IMR-90 (cell line): ENCODE measurements at regions not wholly inside any gene's neighbourhood (a gene's known extent, or its start where the extent isn't known, plus 50 kb on each side); places are given as distances from the start of the nearest gene placed in this dataset.

ENCODE experiments used
- ATAC-seq: fragments of 200-7000 bp; cut with Tn5 transposase; 2 replicates; pipeline ENCODE4 v1.9.1; 2020; ENCODE audit warnings: low read depth, mild to moderate bottlenecking, moderate library complexity
- BruUV-seq: library from RNA; stranded (reverse); fragments of 400-500 nt; replicated peaks from 2 replicates; lab custom pipeline; 2021; lab: Mats Ljungman, UMichigan
- CTCF ChIA-PET: fragments of 300-600 bp; formaldehyde crosslinking; extraction: SDS; loops from one replicate; lab custom pipeline; 2021; ENCODE audit warnings: antibody characterized with exemption; lab: Yijun Ruan, JAX
- POLR2A ChIA-PET: fragments of 300-600 bp; sonication (Branson Sonifier 250); formaldehyde crosslinking; loops from one replicate; lab custom pipeline; 2022; ENCODE audit warnings: antibody characterized with exemption; ENCODE audit not compliant: unreplicated experiment; lab: Charles Lee
- DNase-seq: peaks from one replicate; pipeline ENCODE4 v3.0.0; 2013
- H2AFZ ChIP-seq: replicated peaks from 2 replicates; pipeline ENCODE3; 2013; ENCODE audit warnings: low read length, mild to moderate bottlenecking; ENCODE audit not compliant: poor library complexity
- H2AK5ac ChIP-seq: 2 replicates; pipeline ENCODE4 v1.6.1; 2013; ENCODE audit warnings: low read depth, low read length, inconsistent platforms
- H2AK9ac ChIP-seq: replicated peaks from 2 replicates; pipeline ENCODE3; 2013; ENCODE audit warnings: mild to moderate bottlenecking, low read depth, low read length, moderate library complexity; ENCODE audit not compliant: poor library complexity
- H2BK120ac ChIP-seq: 2 replicates; pipeline ENCODE4 v1.6.1; 2013; ENCODE audit warnings: low read depth, low read length, inconsistent platforms
- H2BK15ac ChIP-seq: 3 replicates; pipeline ENCODE4 v1.6.1; 2013; ENCODE audit warnings: low read depth, low read length, inconsistent platforms
- H2BK20ac ChIP-seq: 2 replicates; pipeline ENCODE4 v1.6.1; 2013; ENCODE audit warnings: low read depth, mild to moderate bottlenecking, inconsistent platforms, low read length, moderate library complexity
- H2BK5ac ChIP-seq: 2 replicates; pipeline ENCODE4 v1.6.1; 2013; ENCODE audit warnings: mild to moderate bottlenecking, low read depth, low read length, inconsistent platforms; ENCODE audit not compliant: poor library complexity, severe bottlenecking
- H3K14ac ChIP-seq: replicated peaks from 2 replicates; pipeline ENCODE4 v1.6.1; 2013; ENCODE audit warnings: low read depth, low read length, inconsistent platforms
- H3K18ac ChIP-seq: 2 replicates; pipeline ENCODE4 v1.6.1; 2013; ENCODE audit warnings: low read depth, low read length, control low read depth
- H3K23ac ChIP-seq: 2 replicates; pipeline ENCODE4 v1.6.1; 2013; ENCODE audit warnings: low read depth, low read length, inconsistent platforms
- H3K27ac ChIP-seq: 2 replicates; pipeline ENCODE4 v1.5.1; 2013; ENCODE audit warnings: mild to moderate bottlenecking, control low read depth, low read length; ENCODE audit not compliant: insufficient read depth
- H3K27me3 ChIP-seq: 2 replicates; pipeline ENCODE4 v1.6.1; 2013; ENCODE audit warnings: low read length; ENCODE audit not compliant: control insufficient read depth, insufficient read depth
- H3K36me3 ChIP-seq: 2 replicates; pipeline ENCODE4 v1.6.1; 2013; ENCODE audit warnings: low read length, mixed read lengths; ENCODE audit not compliant: control insufficient read depth, insufficient read depth
- H3K4ac ChIP-seq: 2 replicates; pipeline ENCODE4 v1.6.1; 2013; ENCODE audit warnings: low read depth, low read length, inconsistent platforms
- H3K4me1 ChIP-seq: 2 replicates; pipeline ENCODE4 v1.6.1; 2013; ENCODE audit warnings: low read length, mixed read lengths; ENCODE audit not compliant: control insufficient read depth, insufficient read depth
- H3K4me2 ChIP-seq: 2 replicates; pipeline ENCODE4 v1.6.1; 2013; ENCODE audit warnings: low read depth, mild to moderate bottlenecking, control low read depth, low read length, moderate library complexity
- H3K4me3 ChIP-seq: 2 replicates; pipeline ENCODE4 v1.5.1; 2013; ENCODE audit warnings: low read depth, mild to moderate bottlenecking, control low read depth, low read length, moderate library complexity; ENCODE audit not compliant: insufficient read depth
- H3K56ac ChIP-seq: 2 replicates; pipeline ENCODE4 v1.6.1; 2013; ENCODE audit warnings: low read length, inconsistent platforms; ENCODE audit not compliant: insufficient read depth; ENCODE audit errors: extremely low read depth
- H3K79me1 ChIP-seq, 2 experiments: 2 replicates each; pipeline ENCODE4 v1.6.1; 2013; ENCODE audit warnings: low read length in 2 of 2, inconsistent platforms in 1 of 2, low read depth in 1 of 2
- H3K9ac ChIP-seq: 2 replicates; pipeline ENCODE4 v1.6.1; 2013; ENCODE audit warnings: low read depth, low read length, control low read depth
- H3K9me1 ChIP-seq: 2 replicates; pipeline ENCODE4 v1.6.1; 2013; ENCODE audit warnings: low read length, inconsistent platforms; ENCODE audit not compliant: insufficient read depth
- H3K9me3 ChIP-seq: 2 replicates; pipeline ENCODE4 v1.6.1; 2013; ENCODE audit warnings: low read length; ENCODE audit not compliant: control insufficient read depth, insufficient read depth
- H4K20me1 ChIP-seq: 2 replicates; pipeline ENCODE4 v1.6.1; 2013; ENCODE audit warnings: low read length, inconsistent platforms; ENCODE audit not compliant: insufficient read depth
- H4K5ac ChIP-seq: 2 replicates; pipeline ENCODE4 v1.6.1; 2013; ENCODE audit warnings: mild to moderate bottlenecking, low read depth, low read length, control low read depth
- H4K8ac ChIP-seq, 2 experiments: 2 replicates each; pipeline ENCODE4 v1.6.1; 2013; ENCODE audit warnings: low read depth in 2 of 2, low read length in 2 of 2, control low read depth in 1 of 2, inconsistent platforms in 1 of 2
- H4K91ac ChIP-seq: 2 replicates; pipeline ENCODE4 v1.6.1; 2013; ENCODE audit warnings: low read depth, low read length, inconsistent platforms; ENCODE audit not compliant: insufficient read depth
- CEBPB ChIP-seq: IDR thresholded peaks from 2 replicates; pipeline ENCODE4 v1.6.1; 2012; ENCODE audit warnings: low read depth, low read length, improper control_type of control experiment
- CHD1 ChIP-seq: IDR thresholded peaks from 2 replicates; pipeline ENCODE4 v1.6.1; 2012; ENCODE audit warnings: low read depth, low read length, improper control_type of control experiment
- CTCF ChIP-seq: conservative IDR thresholded peaks from 2 replicates; pipeline ENCODE4 v1.5.1; 2012; ENCODE audit warnings: mild to moderate bottlenecking, low read depth, low read length, improper control_type of control experiment
- FOS ChIP-seq: fragments of 150-350 bp; IDR thresholded peaks from 2 replicates; pipeline ENCODE4 v1.6.1; 2016; ENCODE audit warnings: low read depth, low read length
- MAFK ChIP-seq: IDR thresholded peaks from 2 replicates; pipeline ENCODE4 v1.6.1; 2012; ENCODE audit warnings: low read depth, low read length, improper control_type of control experiment
- MAZ ChIP-seq: IDR thresholded peaks from 2 replicates; pipeline ENCODE4 v1.6.1; 2012; ENCODE audit warnings: low read depth, mild to moderate bottlenecking, low read length, improper control_type of control experiment, moderate library complexity, borderline replicate concordance
- MXI1 ChIP-seq: IDR thresholded peaks from 2 replicates; pipeline ENCODE4 v1.6.1; 2012; ENCODE audit warnings: low read depth, mild to moderate bottlenecking, low read length, moderate library complexity, borderline replicate concordance
- NFE2L2 ChIP-seq: fragments of 150-350 bp; IDR thresholded peaks from 2 replicates; pipeline ENCODE4 v1.6.1; 2016; ENCODE audit warnings: low read depth, mild to moderate bottlenecking, low read length
- POLR2A ChIP-seq: IDR thresholded peaks from 2 replicates; pipeline ENCODE4 v1.6.1; 2012; ENCODE audit warnings: mild to moderate bottlenecking, low read depth, low read length
- RAD21 ChIP-seq: IDR thresholded peaks from 2 replicates; pipeline ENCODE4 v1.6.1; 2012; ENCODE audit warnings: low read length, improper control_type of control experiment
- RCOR1 ChIP-seq: IDR thresholded peaks from 2 replicates; pipeline ENCODE4 v1.6.1; 2012; ENCODE audit warnings: mild to moderate bottlenecking, low read length, improper control_type of control experiment; ENCODE audit not compliant: insufficient replicate concordance
- RFX5 ChIP-seq: IDR thresholded peaks from 2 replicates; pipeline ENCODE4 v1.8.0; 2012; ENCODE audit warnings: low read depth, mild to moderate bottlenecking, low read length, moderate library complexity
- WGBS, 2 experiments: methylation state at CpG; one replicate each; pipeline versions ENCODE4 v1.1.5 to v1.1.7; 2013; ENCODE audit warnings: missing lambda C conversion rate in 2 of 2; ENCODE audit not compliant: insufficient read length in 1 of 2; ENCODE audit errors: extremely low coverage in 2 of 2; 5-methylcytosine and 5-hydroxymethylcytosine counted together
- dilution Hi-C: fragments of 300-500 bp; cut with HindIII; formaldehyde crosslinking; loops from one replicate; pipeline ENCODE4 v1.14.3; 2018; ENCODE audit warnings: low sequenced_read_pairs; ENCODE audit not compliant: unreplicated experiment
- in situ Hi-C: fragments of 300-500 bp; cut with MboI; formaldehyde crosslinking; loops from 3 replicates; pipeline ENCODE4 v1.14.3; 2019; ENCODE audit warnings: low sequenced_read_pairs, inconsistent platforms, mixed read lengths
- intact Hi-C: fragments of 100-400 bp; cut with micrococcal nuclease; formaldehyde crosslinking; loops from 2 replicates; pipeline ENCODE4 v1.10.0; 2022

GRCh38 chr1:221620437-221621384 is 121.2 kb downstream of the DUSP10 start (continued):
- TF ChIP-seq RFX5, result no peak
- no peak for TF ChIP-seq POLR2A

GRCh38 chr1:221621683-221622082 is 120.2 kb downstream of the DUSP10 start:
- Histone ChIP-seq H2AK9ac (no peak overlapping the region), H3K4me2 (no peak overlapping the region), H3K4me3 (no peak overlapping the region), H3K18ac (no peak overlapping the region), H3K9ac (no peak overlapping the region), H2AFZ (no peak overlapping the region), H3K23ac (no peak overlapping the region), H2BK20ac (no peak overlapping the region), H3K9me1 (no peaks in the 10 kb centered on the region), H3K14ac (no peak overlapping the region), H4K5ac (no peak overlapping the region), H4K91ac (no peak overlapping the region), H3K4me1 (peaks cover 2% of the 10 kb centered on the region; the same call in 1 of the 2 replicates), H2BK15ac (no peak overlapping the region), H3K27ac (no peak overlapping the region), H3K9me3 (no peaks in the 10 kb centered on the region), H4K8ac (no peak overlapping the region), H4K20me1 (no peaks in the 10 kb centered on the region), H3K27me3 (no peaks in the 10 kb centered on the region), H2AK5ac (no peak overlapping the region), H2BK5ac (no peak overlapping the region), H3K79me1 (no peaks in the 10 kb centered on the region), H3K56ac (no peak overlapping the region), H3K36me3 (no peaks in the 10 kb centered on the region), H2BK120ac (no peak overlapping the region), H3K4ac (no peak overlapping the region)
- intact Hi-C loops (no loop called here), dilution Hi-C loops (no loop called here), in situ Hi-C loops (no loop called here)
- ChIA-PET CTCF (no interaction called here), POLR2A (interaction anchor here (0.6 kb wide), 1 partner anchor 802 kb away, joined by 3 read pairs; no protein-coding TSS in a partner anchor)
- TF ChIP-seq CHD1, result no peak
- no peak for TF ChIP-seq POLR2A
- no peak for TF ChIP-seq CTCF
- TF ChIP-seq NFE2L2, result no peak
- TF ChIP-seq FOS, result no peak
- TF ChIP-seq MAZ, result no peak
- TF ChIP-seq RCOR1, result no peak
- no peak for TF ChIP-seq MXI1
- no peak for TF ChIP-seq RAD21
- no peak for TF ChIP-seq MAFK
- no peak for TF ChIP-seq CEBPB
- no TSS peak for BruUV-seq
- DNase-seq (no peak), ATAC-seq (no peak)
- WGBS, 2 experiments, result no CpG with 5 or more reads among the region's 2 CpGs
